Right cardiac atrium (tissue), 5 donors: ENCODE measurements at regions not wholly inside any gene's neighbourhood (a gene's known extent, or its start where the extent isn't known, plus 50 kb on each side); places are given as distances from the start of the nearest gene placed in this dataset.
A peak's percentile ranks its signal among the peaks of the same experiment; 100 is the strongest.
"Not testable (repeated sequence)": the region's sequence is repeated elsewhere in the genome, so short reads cannot be mapped to it uniquely, and the experiment has no call there.

Source experiments
- ATAC-seq, 2 donors: fragments of 200-7000 bp; cut with Tn5 transposase; one replicate each; pipeline versions ENCODE4 v1.8.0 to v1.9.1; 2020; ENCODE audit warnings: moderate library complexity in 2 of 2, mild to moderate bottlenecking in 1 of 2
- DNase-seq, 3 donors: peaks; one replicate each; pipeline ENCODE4 v3.0.0-alpha.2; 2020
- H3K27ac ChIP-seq: one replicate; pipeline ENCODE4 v1.5.1; 2013; ENCODE audit warnings: mild to moderate bottlenecking, low read length, control low read depth, moderate library complexity
- H3K27me3 ChIP-seq: one replicate; pipeline ENCODE4 v1.6.1; 2013; ENCODE audit not compliant: control insufficient read depth, insufficient read depth
- H3K4me1 ChIP-seq: one replicate; pipeline ENCODE4 v1.6.1; 2013; ENCODE audit warnings: low read length; ENCODE audit not compliant: control insufficient read depth, insufficient read depth
- H3K4me3 ChIP-seq: one replicate; pipeline ENCODE4 v1.5.1; 2013; ENCODE audit warnings: low read length, control low read depth
- H3K9me3 ChIP-seq: one replicate; pipeline ENCODE4 v1.6.1; 2013; ENCODE audit warnings: low read length; ENCODE audit not compliant: control insufficient read depth
- WGBS: extraction: QIAGEN DNeasy Blood & Tissue Kit; methylation state at CpG from one replicate; pipeline ENCODE4 v1.1.7; 2013; 5-methylcytosine and 5-hydroxymethylcytosine counted together
- intact Hi-C, 4 donors: fragments of 100-400 bp; cut with DNase I; formaldehyde crosslinking; loops; one replicate each; pipeline versions ENCODE4 v1.11.0 to v1.14.0; 2022 to 2023
- donor health status: healthy with polysubstance abuse.
- donor health status: DM: no; HTN: yes; CAD: no.
- donor health status: DM: no; HTN: no; CAD: no.
- donor health status: DM: no; HTN: yes; CAD: no; lungs with severe emphysema.
- donor health status: DM: yes; HTN: yes; CAD: no.

DNA sequence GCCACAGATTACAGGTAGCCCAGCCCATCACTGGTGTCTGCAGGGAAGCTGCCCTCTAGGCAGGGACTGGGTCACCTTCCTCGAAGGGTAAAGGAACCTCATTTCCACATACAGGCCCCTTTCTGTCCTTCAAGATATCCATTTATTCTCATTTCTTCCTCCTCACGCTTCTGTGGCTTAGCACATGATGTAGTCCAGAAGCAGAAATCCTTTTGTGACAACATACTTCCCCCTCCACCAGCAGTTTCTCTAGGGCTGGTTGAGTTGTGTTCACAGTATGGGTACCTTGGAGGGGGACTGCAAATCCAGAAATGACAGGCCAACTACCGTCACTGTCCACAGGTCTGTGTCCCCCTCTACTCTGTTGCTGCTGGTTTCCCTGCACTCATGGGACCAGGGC is 364.9 kb downstream of the ANAPC1 start:
- Histone ChIP-seq H3K4me3 (no peak overlapping the region), H3K9me3 (no peaks in the 10 kb centered on the region), H3K27me3 (no peaks in the 10 kb centered on the region), H3K4me1 (no peaks in the 10 kb centered on the region), H3K27ac (no peak overlapping the region)
- ATAC-seq (no peak), DNase-seq (no peak)
- 82% methylated on average over 3 of the region's 3 CpGs for whole genome bisulfite sequencing
- intact Hi-C loops = no loop called here

DNA sequence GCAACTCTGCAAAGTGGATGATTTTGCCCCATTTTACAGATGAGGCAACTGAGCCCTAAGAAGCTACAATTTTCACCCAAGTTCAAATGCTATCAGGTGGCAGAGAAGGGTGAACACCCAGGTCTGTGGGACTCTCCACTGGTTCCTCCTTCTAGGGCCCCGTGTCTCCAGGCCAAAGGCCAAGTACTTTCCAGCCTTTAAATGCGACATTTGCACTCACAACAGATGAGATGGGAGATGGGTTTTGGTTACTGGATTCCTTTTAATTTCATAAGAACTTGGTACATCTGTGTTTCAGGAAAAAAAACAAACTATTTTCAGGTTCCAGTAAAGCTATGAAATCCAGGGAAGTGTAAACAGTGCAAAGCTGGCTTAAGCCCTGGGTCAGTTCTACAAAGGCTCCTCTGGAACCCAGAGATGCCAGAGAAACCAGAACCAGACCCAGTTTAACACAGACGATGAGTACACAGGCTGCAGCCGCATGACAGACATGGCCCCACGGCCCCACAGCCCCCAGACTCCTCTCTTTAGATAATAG is 361.7 kb downstream of the ANAPC1 start:
- ATAC-seq (no peak), DNase-seq (no peak)
- WGBS = 62% methylated on average over 5 of the region's 5 CpGs
- H3K27ac ChIP-seq = no peak overlapping the region
- no peaks in the 10 kb centered on the region for H3K4me1 ChIP-seq
- intact Hi-C loops = no loop called here
- no peak overlapping the region for H3K4me3 ChIP-seq
- no peaks in the 10 kb centered on the region for H3K27me3 ChIP-seq
- H3K9me3 ChIP-seq = no peaks in the 10 kb centered on the region

DNA sequence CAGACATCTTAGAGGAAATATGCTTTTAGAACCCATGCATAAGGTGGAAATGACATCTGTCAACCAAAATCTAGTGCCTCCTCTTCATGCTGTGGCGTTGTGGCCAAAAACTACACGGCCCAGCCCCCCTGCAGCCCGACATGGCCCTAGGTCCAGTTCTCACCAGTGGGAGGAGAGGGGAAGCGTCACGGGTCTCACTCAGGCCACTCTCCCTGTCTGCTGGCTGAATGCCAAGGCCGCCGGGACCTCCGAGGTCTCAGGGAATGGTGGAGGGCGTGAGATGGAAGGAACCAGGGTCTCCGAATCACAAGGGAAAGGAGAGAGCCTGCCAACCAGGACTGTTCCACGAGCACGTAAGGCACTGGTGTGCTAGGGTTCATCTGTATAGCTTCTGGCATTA is 361.0 kb downstream of the ANAPC1 start:
- Histone ChIP-seq H3K4me1 (no peaks in the 10 kb centered on the region), H3K4me3 (no peak overlapping the region), H3K27ac (no peak overlapping the region), H3K27me3 (no peaks in the 10 kb centered on the region), H3K9me3 (no peaks in the 10 kb centered on the region)
- WGBS = 41% methylated on average over 12 of the region's 12 CpGs
- ATAC-seq (no peak), DNase-seq (peak; percentile 20 to 67 (median 58))
- intact Hi-C loops = no loop called here

DNA sequence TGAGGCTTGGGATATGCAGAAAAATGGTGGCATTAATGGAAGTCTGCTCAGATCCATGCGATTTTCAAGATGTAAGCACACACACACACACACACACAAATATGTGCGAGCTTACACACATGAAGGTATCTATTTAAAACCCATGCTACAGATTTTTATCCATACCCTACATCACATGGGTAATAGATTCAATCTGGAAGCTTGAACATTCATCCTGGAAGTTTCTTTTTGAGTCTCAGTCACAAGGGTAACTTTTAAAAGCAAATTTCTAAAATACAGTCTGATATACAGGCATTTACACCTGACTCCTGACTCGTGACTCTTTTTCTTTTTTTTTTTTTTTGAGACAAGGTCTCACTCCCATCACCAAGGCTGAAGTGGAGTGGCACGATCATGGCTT is 359.0 kb downstream of the ANAPC1 start:
- H3K4me1 ChIP-seq, H3K27ac ChIP-seq, DNase-seq, ATAC-seq, H3K27me3 ChIP-seq, intact Hi-C loops, H3K4me3 ChIP-seq, H3K9me3 ChIP-seq: not testable (repeated sequence)
- 89% methylated on average over 4 of the region's 4 CpGs for WGBS

DNA sequence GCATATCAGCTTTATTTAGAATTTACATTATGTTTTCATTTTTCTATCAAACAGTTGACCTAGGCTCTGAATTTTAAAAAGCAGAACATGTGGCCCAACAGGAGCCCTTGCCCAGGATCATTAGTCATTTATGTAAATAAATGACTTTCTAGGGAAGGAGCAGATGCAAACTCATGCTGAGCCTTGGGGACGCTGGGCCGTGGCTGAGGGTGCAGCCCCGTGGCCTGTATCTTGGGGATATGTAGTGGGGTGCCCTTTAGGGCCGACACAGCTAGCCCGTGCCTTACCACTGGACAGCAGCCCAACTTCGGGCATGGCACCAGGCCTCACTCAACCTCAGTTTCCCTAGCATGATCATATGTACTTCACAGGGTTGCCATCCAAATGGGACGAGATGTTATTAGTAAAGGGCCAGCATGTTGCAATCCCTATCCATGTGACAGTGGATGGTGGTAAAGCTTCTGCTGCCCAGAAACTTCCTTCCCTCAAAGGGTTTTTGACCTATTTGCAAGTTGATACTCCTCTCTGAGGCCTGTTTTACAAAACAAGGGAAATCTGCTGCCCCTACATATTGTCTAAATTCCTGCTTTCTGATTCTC is 357.9 kb downstream of the ANAPC1 start:
- H3K4me3 ChIP-seq, H3K27ac ChIP-seq, H3K27me3 ChIP-seq, DNase-seq, H3K4me1 ChIP-seq, H3K9me3 ChIP-seq, intact Hi-C loops: not testable (repeated sequence)
- peak in 1 of 2 donors; percentile 36 for ATAC-seq
- WGBS = 84% methylated on average over 7 of the region's 7 CpGs

DNA sequence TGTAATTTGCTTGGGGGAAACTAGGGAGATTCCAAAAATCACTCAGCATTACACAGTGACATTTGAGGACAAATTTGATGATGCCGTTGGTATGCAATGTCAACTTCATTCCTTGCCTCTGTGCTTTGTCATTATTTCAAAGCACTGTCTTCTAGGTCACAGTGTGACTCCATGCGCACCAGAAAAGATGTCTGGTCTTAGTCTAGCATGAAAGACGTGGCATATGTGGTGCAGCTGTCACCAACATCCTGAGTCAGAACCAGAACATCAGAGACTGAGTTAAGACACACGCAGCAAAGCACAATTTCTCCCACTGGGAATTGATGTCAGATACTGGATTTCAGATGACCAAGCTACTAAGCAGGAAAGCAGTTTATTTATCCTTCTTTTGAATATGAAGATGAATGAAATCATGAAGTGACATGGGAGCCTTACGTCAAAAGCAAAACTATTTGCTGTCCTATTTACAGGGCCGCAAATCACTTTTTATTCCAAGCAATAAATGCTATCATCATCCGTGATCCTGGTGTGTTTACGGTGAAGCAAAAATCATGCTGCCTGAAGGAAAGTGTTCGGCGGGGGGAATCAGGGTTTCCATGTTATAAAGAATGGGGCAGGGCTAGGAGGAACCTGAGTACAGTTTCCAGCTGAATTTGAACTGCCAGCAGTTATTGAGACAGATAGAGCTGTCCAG is 356.1 kb downstream of the ANAPC1 start:
- intact Hi-C loops, H3K4me3 ChIP-seq, H3K4me1 ChIP-seq, ATAC-seq, H3K9me3 ChIP-seq, DNase-seq, H3K27me3 ChIP-seq, H3K27ac ChIP-seq: not testable (repeated sequence)
- 90% methylated on average over 6 of the region's 10 CpGs for WGBS

DNA sequence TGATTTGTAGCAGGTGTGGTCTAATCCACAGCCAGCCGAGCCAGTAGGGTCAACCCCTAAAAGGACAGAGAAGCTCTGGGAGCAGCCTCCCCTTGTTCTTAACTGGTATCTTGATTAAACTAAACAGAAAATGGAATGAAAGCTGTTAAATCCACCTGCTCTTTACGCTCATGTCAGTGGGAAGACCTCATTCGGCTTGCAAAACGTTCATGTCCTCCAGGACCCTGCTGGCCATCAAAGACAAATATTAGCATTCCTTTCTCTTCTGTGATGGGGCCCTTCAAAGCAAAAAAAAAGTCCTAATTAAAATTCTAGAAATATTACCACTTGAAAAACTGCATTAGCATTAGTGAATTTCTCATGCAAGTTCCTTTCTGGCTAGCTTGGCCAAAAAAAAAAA is 355.0 kb downstream of the ANAPC1 start:
- WGBS = 89% methylated on average over 3 of the region's 4 CpGs
- H3K27me3 ChIP-seq, ATAC-seq, H3K27ac ChIP-seq, H3K9me3 ChIP-seq, DNase-seq, intact Hi-C loops, H3K4me3 ChIP-seq, H3K4me1 ChIP-seq: not testable (repeated sequence)

DNA sequence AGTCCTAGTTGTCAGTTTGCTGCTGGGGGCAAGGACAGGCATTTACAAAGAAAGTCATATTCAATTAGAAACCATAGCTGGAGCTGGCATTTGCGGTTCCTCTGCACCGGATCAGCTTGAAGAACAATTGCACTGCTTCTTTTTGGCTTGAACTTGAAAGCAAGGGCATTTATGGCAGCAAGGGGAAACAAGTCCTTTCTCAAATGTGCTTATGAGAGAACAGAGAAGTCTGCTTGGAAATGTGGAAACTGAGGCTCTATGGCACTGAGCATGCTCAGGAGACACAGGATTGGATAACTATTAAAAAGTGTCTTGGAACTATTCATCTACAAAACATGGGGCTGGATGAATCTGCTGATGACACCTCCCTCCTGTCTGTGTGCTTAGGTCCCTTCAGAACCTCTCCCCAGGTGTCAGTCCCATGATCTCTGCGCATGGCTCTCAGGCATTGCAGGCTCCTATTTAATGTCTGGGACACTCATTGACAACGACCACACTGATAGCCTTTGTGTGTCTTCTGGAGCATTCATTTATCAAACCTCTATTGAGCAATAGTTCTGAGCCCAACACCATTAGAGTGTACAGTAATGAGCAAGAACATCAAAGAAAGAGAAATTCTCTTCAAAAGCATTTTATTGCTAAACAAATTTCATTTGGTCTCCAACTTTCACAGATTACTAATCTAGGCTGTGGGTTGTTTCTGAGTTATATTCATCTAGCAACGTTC is 353.6 kb downstream of the ANAPC1 start:
- intact Hi-C loops, H3K4me1 ChIP-seq, H3K27me3 ChIP-seq, ATAC-seq, H3K27ac ChIP-seq, H3K9me3 ChIP-seq, DNase-seq, H3K4me3 ChIP-seq: not testable (repeated sequence)
- WGBS = 81% methylated on average over 5 of the region's 5 CpGs

DNA sequence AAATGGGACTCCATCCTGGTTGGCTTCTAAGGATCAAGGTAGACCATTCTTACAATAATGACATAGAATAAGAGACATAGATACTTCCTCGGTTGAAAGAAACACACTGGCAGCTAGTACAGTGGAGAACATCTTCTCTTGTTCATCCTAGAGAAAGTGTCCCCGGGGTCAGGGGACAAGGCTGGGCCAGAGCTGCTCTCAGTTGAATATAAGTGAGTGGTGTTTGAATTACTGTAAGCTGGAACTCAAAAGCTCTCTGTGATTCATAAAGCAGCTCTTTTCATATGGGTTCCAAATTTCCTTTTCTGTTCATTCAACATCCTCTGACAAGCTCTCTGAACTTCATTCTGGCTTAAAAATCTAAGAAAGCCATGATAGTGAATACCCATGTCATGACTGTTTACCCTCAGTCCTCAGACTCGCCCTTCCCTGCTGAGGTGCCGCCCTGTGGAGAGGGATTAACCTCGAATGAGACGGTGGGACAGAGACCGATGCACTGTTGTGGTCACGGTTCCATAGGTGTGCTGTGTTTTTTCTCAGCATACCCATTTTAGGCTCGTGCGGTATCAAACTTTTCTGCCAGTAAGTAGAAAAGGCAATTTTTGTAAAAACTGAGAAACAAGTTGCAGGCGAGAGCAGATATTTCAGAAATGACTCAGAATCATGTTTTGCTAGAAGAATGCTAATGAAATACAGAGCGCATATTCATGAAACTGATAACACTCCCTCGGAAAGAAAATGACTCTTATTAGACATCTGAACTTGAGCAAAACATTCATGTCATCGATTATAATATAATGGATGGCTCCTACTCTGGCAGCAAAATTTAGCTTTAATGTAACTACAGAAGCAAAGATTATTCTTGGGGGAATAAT is 351.1 kb downstream of the ANAPC1 start:
- peak in 1 of 2 donors; percentile 51 for ATAC-seq

DNA sequence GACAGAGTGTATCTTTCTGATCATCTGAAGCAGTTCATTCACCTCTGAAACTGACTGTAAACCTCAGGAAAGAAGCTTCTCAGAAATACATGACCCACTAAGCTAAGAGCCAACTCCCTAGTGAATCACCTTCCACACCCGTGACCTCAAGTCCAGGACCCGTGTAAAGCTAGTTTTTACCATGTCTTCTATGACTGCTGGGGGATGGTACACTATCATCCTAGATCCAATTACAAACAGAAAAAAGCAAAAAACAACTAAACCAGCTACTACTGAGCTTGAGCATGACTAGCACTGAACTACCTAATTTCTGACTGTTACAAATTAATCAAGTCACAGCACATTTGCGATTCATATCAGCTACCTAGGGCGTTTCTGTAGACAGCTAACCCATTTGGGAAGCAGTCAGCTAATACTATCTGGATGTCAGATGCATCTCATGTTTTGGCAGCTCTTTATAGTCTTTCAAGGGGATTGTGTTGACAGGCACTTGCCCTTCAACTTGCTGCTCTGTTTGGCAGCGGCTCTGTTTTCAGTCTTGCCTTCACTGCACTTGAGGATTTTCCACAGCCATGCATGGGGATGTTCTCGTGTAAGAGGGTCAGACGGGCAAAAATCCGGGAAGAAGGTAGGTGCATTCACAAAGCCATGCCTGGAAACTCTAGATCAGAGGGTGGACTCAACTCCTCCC is 350.3 kb downstream of the ANAPC1 start:
- H3K9me3 ChIP-seq, H3K4me3 ChIP-seq, intact Hi-C loops, H3K27me3 ChIP-seq, H3K4me1 ChIP-seq, DNase-seq: not testable (repeated sequence)
- peak overlapping the region; percentile 35 for H3K27ac ChIP-seq
- 33% methylated on average over 6 of the region's 8 CpGs for WGBS
- peak; percentile 45 to 63 for ATAC-seq

More for the DNA sequence above, 351.1 kb downstream of the ANAPC1 start:
- H3K4me3 ChIP-seq, DNase-seq, intact Hi-C loops, H3K27ac ChIP-seq, H3K9me3 ChIP-seq, H3K4me1 ChIP-seq, H3K27me3 ChIP-seq: not testable (repeated sequence)
- WGBS = 63% methylated on average over 7 of the region's 14 CpGs
